ENCODE measurements at regions not wholly inside any gene's neighbourhood (a gene's known extent, or its start where the extent isn't known, plus 50 kb on each side); places are given as distances from the start of the nearest gene placed in this dataset.

DNA sequence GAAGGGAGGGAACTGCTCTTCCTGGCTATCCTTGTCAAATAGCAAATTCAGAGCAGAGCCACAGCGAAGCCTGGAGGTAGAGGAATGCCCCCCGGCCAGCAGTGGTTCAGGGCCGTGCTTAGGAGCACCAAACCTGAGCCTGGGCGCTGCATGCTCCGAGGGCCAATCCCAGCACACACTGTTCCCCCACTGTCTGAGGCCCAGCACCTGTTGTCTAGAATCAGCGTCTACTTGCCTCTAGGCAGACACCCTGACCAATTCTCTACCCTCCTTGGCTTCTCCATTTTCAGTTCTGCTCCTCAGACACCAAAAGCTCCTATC lies 177.6 kb upstream of the PKDCC start:
- intact Hi-C loops (cut with DNase I, micrococcal nuclease) = no loop called here
- peak; percentile 7 for ATAC-seq
- no peak for DNase-seq
- no peaks in the 10 kb centered on the region for H3K9me3 ChIP-seq
- H3K4me1 ChIP-seq (ENCODE audit: low read depth) = no peaks in the 10 kb centered on the region
- TF ChIP-seq, protein P1, sequence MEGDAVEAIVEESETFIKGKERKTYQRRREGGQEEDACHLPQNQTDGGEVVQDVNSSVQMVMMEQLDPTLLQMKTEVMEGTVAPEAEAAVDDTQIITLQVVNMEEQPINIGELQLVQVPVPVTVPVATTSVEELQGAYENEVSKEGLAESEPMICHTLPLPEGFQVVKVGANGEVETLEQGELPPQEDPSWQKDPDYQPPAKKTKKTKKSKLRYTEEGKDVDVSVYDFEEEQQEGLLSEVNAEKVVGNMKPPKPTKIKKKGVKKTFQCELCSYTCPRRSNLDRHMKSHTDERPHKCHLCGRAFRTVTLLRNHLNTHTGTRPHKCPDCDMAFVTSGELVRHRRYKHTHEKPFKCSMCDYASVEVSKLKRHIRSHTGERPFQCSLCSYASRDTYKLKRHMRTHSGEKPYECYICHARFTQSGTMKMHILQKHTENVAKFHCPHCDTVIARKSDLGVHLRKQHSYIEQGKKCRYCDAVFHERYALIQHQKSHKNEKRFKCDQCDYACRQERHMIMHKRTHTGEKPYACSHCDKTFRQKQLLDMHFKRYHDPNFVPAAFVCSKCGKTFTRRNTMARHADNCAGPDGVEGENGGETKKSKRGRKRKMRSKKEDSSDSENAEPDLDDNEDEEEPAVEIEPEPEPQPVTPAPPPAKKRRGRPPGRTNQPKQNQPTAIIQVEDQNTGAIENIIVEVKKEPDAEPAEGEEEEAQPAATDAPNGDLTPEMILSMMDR (IDR thresholded peaks at IDR 0.05) = no peak
- no peak overlapping the region for H3K4me3 ChIP-seq
- no peaks in the 10 kb centered on the region for H3K36me3 ChIP-seq (ENCODE audit: low read depth)

GRCh38 chr2:41871080-41871479 lies 176.7 kb upstream of the PKDCC start:
- no peaks in the 10 kb centered on the region for H3K36me3 ChIP-seq (ENCODE audit: low read depth)
- intact Hi-C loops (cut with DNase I, micrococcal nuclease) = no loop called here
- DNase-seq (no peak), ATAC-seq (no peak)
- no peak overlapping the region for H3K4me3 ChIP-seq
- H3K4me1 ChIP-seq (ENCODE audit: low read depth) = peaks cover 3% of the 10 kb centered on the region
- TF ChIP-seq, protein P1 (IDR thresholded peaks at IDR 0.05) = no peak
- H3K9me3 ChIP-seq = no peaks in the 10 kb centered on the region

DNA sequence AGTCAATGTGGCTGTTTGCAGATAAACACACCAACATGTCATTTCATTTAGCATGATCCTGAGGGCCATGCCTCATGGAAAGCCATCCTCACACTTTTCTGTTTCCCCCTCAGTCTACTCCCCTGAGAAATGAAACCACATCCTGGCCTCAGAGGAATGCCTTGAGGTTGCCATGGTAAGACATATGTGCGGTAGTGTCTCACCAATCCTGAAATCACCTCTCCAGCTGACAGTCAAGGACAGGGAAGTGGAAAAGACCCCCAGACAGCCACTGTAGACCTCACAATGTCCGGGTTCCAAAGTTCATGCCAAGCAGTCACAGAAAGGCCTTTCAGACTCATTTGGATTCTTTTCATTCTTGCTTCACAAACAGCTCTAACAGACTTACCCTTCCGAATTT lies 175.2 kb upstream of the PKDCC start:
- Histone ChIP-seq H3K36me3 (ENCODE audit: low read depth) (no peaks in the 10 kb centered on the region), H3K4me1 (ENCODE audit: low read depth) (peaks cover 7% of the 10 kb centered on the region), H3K4me3 (no peak overlapping the region), H3K9me3 (no peaks in the 10 kb centered on the region)
- DNase-seq (no peak), ATAC-seq (no peak)
- intact Hi-C loops (cut with DNase I, micrococcal nuclease) = no loop called here
- TF ChIP-seq, protein P1 (IDR thresholded peaks at IDR 0.05) = no peak

- TF ChIP-seq, protein P1 (IDR thresholded peaks at IDR 0.05) = no peak
- H3K36me3 ChIP-seq (ENCODE audit: low read depth) = no peaks in the 10 kb centered on the region
- peaks cover 7% of the 10 kb centered on the region for H3K4me1 ChIP-seq (ENCODE audit: low read depth)
- intact Hi-C loops (cut with DNase I, micrococcal nuclease) = no loop called here
- DNase-seq = no peak
- no peak overlapping the region for H3K4me3 ChIP-seq
- H3K9me3 ChIP-seq = no peaks in the 10 kb centered on the region
- no peak for ATAC-seq
Observed at GRCh38 chr2:41873102-41874031, 174.5 kb upstream of the PKDCC start.

GRCh38 chr2:41877114-41877678 lies 170.6 kb upstream of the PKDCC start:
- no peaks in the 10 kb centered on the region for H3K36me3 ChIP-seq (ENCODE audit: low read depth)
- DNase-seq (no peak), ATAC-seq (no peak)
- H3K4me1 ChIP-seq (ENCODE audit: low read depth) = peaks cover 11% of the 10 kb centered on the region
- intact Hi-C loops (cut with DNase I, micrococcal nuclease) = no loop called here
- TF ChIP-seq, protein P1 (IDR thresholded peaks at IDR 0.05) = no peak
- no peaks in the 10 kb centered on the region for H3K9me3 ChIP-seq
- H3K4me3 ChIP-seq = no peak overlapping the region
